ENCODE measurements at regions not wholly inside any gene's neighbourhood (a gene's known extent, or its start where the extent isn't known, plus 50 kb on each side); places are given as distances from the start of the nearest gene placed in this dataset.

GRCh38 chr6:62740596-62740995 is 454.6 kb upstream of the KHDRBS2 start:
- Histone ChIP-seq H3K9ac (replicated peaks; ENCODE audit: extremely low read depth, insufficient read depth, low read length) (no peak overlapping the region), H3K36me3 (ENCODE audit: control insufficient read depth in 2 of 2, extremely low read depth in 1 of 2, insufficient read depth in 2 of 2, low read length in 2 of 2) (no peaks in the 10 kb centered on the region), H3K4me3 (replicated peaks in 1 of 3; ENCODE audit: insufficient read depth in 1 of 3, low read depth in 1 of 3, low read length in 3 of 3) (no peak overlapping the region), H3K4me1 (ENCODE audit: control insufficient read depth, extremely low read depth, insufficient read depth, low read length) (no peaks in the 10 kb centered on the region), H3K79me2 (ENCODE audit: control insufficient read depth, insufficient read depth, low read length) (no peaks in the 10 kb centered on the region), H3K27me3 (ENCODE audit: control insufficient read depth in 2 of 2, insufficient read depth in 2 of 2, low read length in 2 of 2) (no peaks in the 10 kb centered on the region), H2AFZ (ENCODE audit: low read depth, low read length) (no peak overlapping the region), H3K27ac (ENCODE audit: insufficient read depth, low read depth, low read length) (no peak overlapping the region), H3K4me2 (ENCODE audit: insufficient read depth, low read length) (no peak overlapping the region), H4K20me1 (replicated peaks; ENCODE audit: control insufficient read depth, extremely low read depth, insufficient read depth, low read length) (no peaks in the 10 kb centered on the region), H3K9me1 (replicated peaks; ENCODE audit: control insufficient read depth, extremely low read depth, insufficient read depth, low read length) (no peaks in the 10 kb centered on the region), H3K9me3 (replicated peaks; ENCODE audit: control insufficient read depth, insufficient read depth, low read length) (peaks cover 3% of the 10 kb centered on the region)
- intact Hi-C loops (cut with micrococcal nuclease) (no loop called here), dilution Hi-C loops (cut with MboI; ENCODE audit: extremely low pct_ligation_motif_present, low sequenced_read_pairs) (no loop called here)
- no TSS peak for BruUV-seq (replicated peaks)
- FAIRE-seq (no peak), DNase-seq (ENCODE audit: low read depth, low spot score) (no peak)
- ChIA-PET CTCF (no interaction called here), POLR2A (no interaction called here)
- TF ChIP-seq CTCF (IDR thresholded peaks at IDR 0.05; ENCODE audit: extremely low read depth in 1 of 2, insufficient read depth in 1 of 2, low read depth in 1 of 2, low read length in 2 of 2) (no peak), MYC (IDR thresholded peaks at IDR 0.05; ENCODE audit: low read depth, low read length) (no peak)

- DNase-seq (ENCODE audit: low read depth, low spot score) (no peak), FAIRE-seq (no peak)
- BruUV-seq (replicated peaks): no TSS peak
- intact Hi-C loops (cut with micrococcal nuclease): no loop called here
- Histone ChIP-seq H3K9me1 (replicated peaks; ENCODE audit: control insufficient read depth, extremely low read depth, insufficient read depth, low read length) (no peaks in the 10 kb centered on the region), H3K4me2 (ENCODE audit: insufficient read depth, low read length) (no peak overlapping the region), H3K9me3 (replicated peaks; ENCODE audit: control insufficient read depth, insufficient read depth, low read length) (peaks cover 3% of the 10 kb centered on the region), H3K4me1 (ENCODE audit: control insufficient read depth, extremely low read depth, insufficient read depth, low read length) (no peaks in the 10 kb centered on the region), H3K4me3 (replicated peaks in 1 of 3; ENCODE audit: insufficient read depth in 1 of 3, low read depth in 1 of 3, low read length in 3 of 3) (no peak overlapping the region), H3K27ac (ENCODE audit: insufficient read depth, low read depth, low read length) (no peak overlapping the region), H4K20me1 (replicated peaks; ENCODE audit: control insufficient read depth, extremely low read depth, insufficient read depth, low read length) (no peaks in the 10 kb centered on the region), H3K27me3 (ENCODE audit: control insufficient read depth in 2 of 2, insufficient read depth in 2 of 2, low read length in 2 of 2) (no peaks in the 10 kb centered on the region), H3K79me2 (ENCODE audit: control insufficient read depth, insufficient read depth, low read length) (no peaks in the 10 kb centered on the region), H3K9ac (replicated peaks; ENCODE audit: extremely low read depth, insufficient read depth, low read length) (no peak overlapping the region), H2AFZ (ENCODE audit: low read depth, low read length) (no peak overlapping the region), H3K36me3 (ENCODE audit: control insufficient read depth in 2 of 2, extremely low read depth in 1 of 2, insufficient read depth in 2 of 2, low read length in 2 of 2) (no peaks in the 10 kb centered on the region)
- POLR2A ChIA-PET: no interaction called here
- dilution Hi-C loops (cut with MboI; ENCODE audit: extremely low pct_ligation_motif_present, low sequenced_read_pairs): no loop called here
- TF ChIP-seq MYC (IDR thresholded peaks at IDR 0.05; ENCODE audit: low read depth, low read length) (no peak), EZH2 (IDR thresholded peaks at IDR 0.05; ENCODE audit: borderline replicate concordance, low read depth, low read length, severe bottlenecking) (no peak), JUN (IDR thresholded peaks at IDR 0.05; ENCODE audit: borderline replicate concordance, insufficient read depth, insufficient read length, low read depth) (no peak), POLR2AphosphoS5 (IDR thresholded peaks at IDR 0.05; ENCODE audit: insufficient read depth, low read depth, low read length) (no peak), MAX (IDR thresholded peaks at IDR 0.05; ENCODE audit: insufficient read depth, insufficient read length) (no peak)
- CTCF ChIA-PET: no interaction called here
Measured at GRCh38 chr6:62740171-62740570, 454.1 kb upstream of the KHDRBS2 start.
